IMR-90 (cell line): ENCODE measurements at regions not wholly inside any gene's neighbourhood (a gene's known extent, or its start where the extent isn't known, plus 50 kb on each side); places are given as distances from the start of the nearest gene placed in this dataset.

Experiments
- ATAC-seq: fragments of 200-7000 bp; cut with Tn5 transposase; 2 replicates; pipeline ENCODE4 v1.9.1; 2020; ENCODE audit warnings: low read depth, mild to moderate bottlenecking, moderate library complexity
- BruUV-seq: library from RNA; stranded (reverse); fragments of 400-500 nt; replicated peaks from 2 replicates; lab custom pipeline; 2021; lab: Mats Ljungman, UMichigan
- CTCF ChIA-PET: fragments of 300-600 bp; formaldehyde crosslinking; extraction: SDS; loops from one replicate; lab custom pipeline; 2021; ENCODE audit warnings: antibody characterized with exemption; lab: Yijun Ruan, JAX
- POLR2A ChIA-PET: fragments of 300-600 bp; sonication (Branson Sonifier 250); formaldehyde crosslinking; loops from one replicate; lab custom pipeline; 2022; ENCODE audit warnings: antibody characterized with exemption; ENCODE audit not compliant: unreplicated experiment; lab: Charles Lee
- DNase-seq: peaks from one replicate; pipeline ENCODE4 v3.0.0; 2013
- H2AFZ ChIP-seq: replicated peaks from 2 replicates; pipeline ENCODE3; 2013; ENCODE audit warnings: low read length, mild to moderate bottlenecking; ENCODE audit not compliant: poor library complexity
- H2AK5ac ChIP-seq: 2 replicates; pipeline ENCODE4 v1.6.1; 2013; ENCODE audit warnings: low read depth, low read length, inconsistent platforms
- H2AK9ac ChIP-seq: replicated peaks from 2 replicates; pipeline ENCODE3; 2013; ENCODE audit warnings: mild to moderate bottlenecking, low read depth, low read length, moderate library complexity; ENCODE audit not compliant: poor library complexity
- H2BK120ac ChIP-seq: 2 replicates; pipeline ENCODE4 v1.6.1; 2013; ENCODE audit warnings: low read depth, low read length, inconsistent platforms
- H2BK15ac ChIP-seq: 3 replicates; pipeline ENCODE4 v1.6.1; 2013; ENCODE audit warnings: low read depth, low read length, inconsistent platforms
- H2BK20ac ChIP-seq: 2 replicates; pipeline ENCODE4 v1.6.1; 2013; ENCODE audit warnings: low read depth, mild to moderate bottlenecking, inconsistent platforms, low read length, moderate library complexity
- H2BK5ac ChIP-seq: 2 replicates; pipeline ENCODE4 v1.6.1; 2013; ENCODE audit warnings: mild to moderate bottlenecking, low read depth, low read length, inconsistent platforms; ENCODE audit not compliant: poor library complexity, severe bottlenecking
- H3K14ac ChIP-seq: replicated peaks from 2 replicates; pipeline ENCODE4 v1.6.1; 2013; ENCODE audit warnings: low read depth, low read length, inconsistent platforms
- H3K18ac ChIP-seq: 2 replicates; pipeline ENCODE4 v1.6.1; 2013; ENCODE audit warnings: low read depth, low read length, control low read depth
- H3K23ac ChIP-seq: 2 replicates; pipeline ENCODE4 v1.6.1; 2013; ENCODE audit warnings: low read depth, low read length, inconsistent platforms
- H3K27ac ChIP-seq: 2 replicates; pipeline ENCODE4 v1.5.1; 2013; ENCODE audit warnings: mild to moderate bottlenecking, control low read depth, low read length; ENCODE audit not compliant: insufficient read depth
- H3K27me3 ChIP-seq: 2 replicates; pipeline ENCODE4 v1.6.1; 2013; ENCODE audit warnings: low read length; ENCODE audit not compliant: control insufficient read depth, insufficient read depth
- H3K36me3 ChIP-seq: 2 replicates; pipeline ENCODE4 v1.6.1; 2013; ENCODE audit warnings: low read length, mixed read lengths; ENCODE audit not compliant: control insufficient read depth, insufficient read depth
- H3K4ac ChIP-seq: 2 replicates; pipeline ENCODE4 v1.6.1; 2013; ENCODE audit warnings: low read depth, low read length, inconsistent platforms
- H3K4me1 ChIP-seq: 2 replicates; pipeline ENCODE4 v1.6.1; 2013; ENCODE audit warnings: low read length, mixed read lengths; ENCODE audit not compliant: control insufficient read depth, insufficient read depth
- H3K4me2 ChIP-seq: 2 replicates; pipeline ENCODE4 v1.6.1; 2013; ENCODE audit warnings: low read depth, mild to moderate bottlenecking, control low read depth, low read length, moderate library complexity
- H3K4me3 ChIP-seq: 2 replicates; pipeline ENCODE4 v1.5.1; 2013; ENCODE audit warnings: low read depth, mild to moderate bottlenecking, control low read depth, low read length, moderate library complexity; ENCODE audit not compliant: insufficient read depth
- H3K56ac ChIP-seq: 2 replicates; pipeline ENCODE4 v1.6.1; 2013; ENCODE audit warnings: low read length, inconsistent platforms; ENCODE audit not compliant: insufficient read depth; ENCODE audit errors: extremely low read depth
- H3K79me1 ChIP-seq, 2 experiments: 2 replicates each; pipeline ENCODE4 v1.6.1; 2013; ENCODE audit warnings: low read length in 2 of 2, inconsistent platforms in 1 of 2, low read depth in 1 of 2
- H3K9ac ChIP-seq: 2 replicates; pipeline ENCODE4 v1.6.1; 2013; ENCODE audit warnings: low read depth, low read length, control low read depth
- H3K9me1 ChIP-seq: 2 replicates; pipeline ENCODE4 v1.6.1; 2013; ENCODE audit warnings: low read length, inconsistent platforms; ENCODE audit not compliant: insufficient read depth
- H3K9me3 ChIP-seq: 2 replicates; pipeline ENCODE4 v1.6.1; 2013; ENCODE audit warnings: low read length; ENCODE audit not compliant: control insufficient read depth, insufficient read depth
- H4K20me1 ChIP-seq: 2 replicates; pipeline ENCODE4 v1.6.1; 2013; ENCODE audit warnings: low read length, inconsistent platforms; ENCODE audit not compliant: insufficient read depth
- H4K5ac ChIP-seq: 2 replicates; pipeline ENCODE4 v1.6.1; 2013; ENCODE audit warnings: mild to moderate bottlenecking, low read depth, low read length, control low read depth
- H4K8ac ChIP-seq, 2 experiments: 2 replicates each; pipeline ENCODE4 v1.6.1; 2013; ENCODE audit warnings: low read depth in 2 of 2, low read length in 2 of 2, control low read depth in 1 of 2, inconsistent platforms in 1 of 2
- H4K91ac ChIP-seq: 2 replicates; pipeline ENCODE4 v1.6.1; 2013; ENCODE audit warnings: low read depth, low read length, inconsistent platforms; ENCODE audit not compliant: insufficient read depth
- BHLHE40 ChIP-seq: fragments of 150-350 bp; IDR thresholded peaks from 2 replicates; pipeline ENCODE4 v1.6.1; 2016; ENCODE audit warnings: mild to moderate bottlenecking, low read depth, low read length
- CEBPB ChIP-seq: IDR thresholded peaks from 2 replicates; pipeline ENCODE4 v1.6.1; 2012; ENCODE audit warnings: low read depth, low read length, improper control_type of control experiment
- FOS ChIP-seq: fragments of 150-350 bp; IDR thresholded peaks from 2 replicates; pipeline ENCODE4 v1.6.1; 2016; ENCODE audit warnings: low read depth, low read length
- MAFK ChIP-seq: IDR thresholded peaks from 2 replicates; pipeline ENCODE4 v1.6.1; 2012; ENCODE audit warnings: low read depth, low read length, improper control_type of control experiment
- MAZ ChIP-seq: IDR thresholded peaks from 2 replicates; pipeline ENCODE4 v1.6.1; 2012; ENCODE audit warnings: low read depth, mild to moderate bottlenecking, low read length, improper control_type of control experiment, moderate library complexity, borderline replicate concordance
- MXI1 ChIP-seq: IDR thresholded peaks from 2 replicates; pipeline ENCODE4 v1.6.1; 2012; ENCODE audit warnings: low read depth, mild to moderate bottlenecking, low read length, moderate library complexity, borderline replicate concordance
- POLR2A ChIP-seq: IDR thresholded peaks from 2 replicates; pipeline ENCODE4 v1.6.1; 2012; ENCODE audit warnings: mild to moderate bottlenecking, low read depth, low read length
- RAD21 ChIP-seq: IDR thresholded peaks from 2 replicates; pipeline ENCODE4 v1.6.1; 2012; ENCODE audit warnings: low read length, improper control_type of control experiment
- RCOR1 ChIP-seq: IDR thresholded peaks from 2 replicates; pipeline ENCODE4 v1.6.1; 2012; ENCODE audit warnings: mild to moderate bottlenecking, low read length, improper control_type of control experiment; ENCODE audit not compliant: insufficient replicate concordance
- RFX5 ChIP-seq: IDR thresholded peaks from 2 replicates; pipeline ENCODE4 v1.8.0; 2012; ENCODE audit warnings: low read depth, mild to moderate bottlenecking, low read length, moderate library complexity
- SMC3 ChIP-seq: fragments of 150-350 bp; IDR thresholded peaks from 2 replicates; pipeline ENCODE4 v1.6.1; 2016; ENCODE audit warnings: low read depth, mild to moderate bottlenecking, antibody characterized with exemption, low read length, moderate library complexity
- WGBS, 2 experiments: methylation state at CpG; one replicate each; pipeline versions ENCODE4 v1.1.5 to v1.1.7; 2013; ENCODE audit warnings: missing lambda C conversion rate in 2 of 2; ENCODE audit not compliant: insufficient read length in 1 of 2; ENCODE audit errors: extremely low coverage in 2 of 2; 5-methylcytosine and 5-hydroxymethylcytosine counted together
- dilution Hi-C: fragments of 300-500 bp; cut with HindIII; formaldehyde crosslinking; loops from one replicate; pipeline ENCODE4 v1.14.3; 2018; ENCODE audit warnings: low sequenced_read_pairs; ENCODE audit not compliant: unreplicated experiment
- in situ Hi-C: fragments of 300-500 bp; cut with MboI; formaldehyde crosslinking; loops from 3 replicates; pipeline ENCODE4 v1.14.3; 2019; ENCODE audit warnings: low sequenced_read_pairs, inconsistent platforms, mixed read lengths
- intact Hi-C: fragments of 100-400 bp; cut with micrococcal nuclease; formaldehyde crosslinking; loops from 2 replicates; pipeline ENCODE4 v1.10.0; 2022
- TF ChIP-seq, protein P1 (sequence below): conservative IDR thresholded peaks from 2 replicates; pipeline ENCODE4 v1.5.1; 2012; ENCODE audit warnings: mild to moderate bottlenecking, low read depth, low read length, improper control_type of control experiment
- TF ChIP-seq, protein P2 (sequence below): fragments of 150-350 bp; IDR thresholded peaks from 2 replicates; pipeline ENCODE4 v1.6.1; 2017; ENCODE audit warnings: mild to moderate bottlenecking, antibody characterized with exemption, low read length, low read depth

DNA sequence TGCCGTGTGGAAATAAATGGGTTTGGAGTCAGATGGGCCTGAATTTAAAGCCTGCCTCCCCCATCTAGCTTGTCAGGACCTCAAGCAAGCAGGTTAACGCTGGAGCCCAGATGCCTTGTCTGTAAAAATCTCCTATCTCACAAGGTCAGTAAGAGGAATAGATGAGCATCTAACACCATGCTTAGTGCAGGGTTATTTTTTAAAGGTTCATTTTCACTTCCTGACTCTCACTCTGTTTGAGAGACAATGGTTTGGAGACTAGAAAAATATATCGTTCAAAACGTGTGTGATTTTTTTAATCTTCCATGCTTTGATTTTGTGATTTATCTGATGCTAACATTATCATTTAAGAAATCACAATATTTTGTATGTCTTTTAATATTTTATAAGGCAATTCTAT, 114.0 kb upstream of the TAB2 start:
- Histone ChIP-seq H2BK120ac (no peak overlapping the region), H3K23ac (no peak overlapping the region), H2BK20ac (no peak overlapping the region), H2AFZ (no peak overlapping the region), H3K9ac (no peak overlapping the region), H3K36me3 (no peaks in the 10 kb centered on the region), H2AK5ac (no peak overlapping the region), H3K4me1 (no peaks in the 10 kb centered on the region), H3K56ac (no peak overlapping the region), H3K4ac (no peak overlapping the region), H2AK9ac (no peak overlapping the region), H3K14ac (no peak overlapping the region), H4K91ac (no peak overlapping the region), H2BK5ac (no peak overlapping the region), H2BK15ac (no peak overlapping the region), H3K4me3 (no peak overlapping the region), H4K20me1 (no peaks in the 10 kb centered on the region), H3K27ac (no peak overlapping the region), H3K9me1 (no peaks in the 10 kb centered on the region), H4K8ac (no peak overlapping the region), H3K18ac (no peak overlapping the region), H4K5ac (no peak overlapping the region), H3K27me3 (peaks cover 2% of the 10 kb centered on the region; the same call in 1 of the 2 replicates), H3K79me1 (no peaks in the 10 kb centered on the region), H3K9me3 (peaks cover 5% of the 10 kb centered on the region; the same call in 1 of the 2 replicates), H3K4me2 (no peak overlapping the region)
- dilution Hi-C loops (no loop called here), intact Hi-C loops (no loop called here), in situ Hi-C loops (no loop called here)
- ChIA-PET POLR2A (no interaction called here), CTCF (no interaction called here)
- no TSS peak for BruUV-seq
- no peak for ATAC-seq
- TF ChIP-seq RCOR1 (no peak), BHLHE40 (no peak), RAD21 (no peak), MXI1 (no peak), POLR2A (no peak), CEBPB (no peak), RFX5 (no peak), MAZ (no peak), FOS (no peak), MAFK (no peak), SMC3 (no peak)
- TF ChIP-seq, protein P1, sequence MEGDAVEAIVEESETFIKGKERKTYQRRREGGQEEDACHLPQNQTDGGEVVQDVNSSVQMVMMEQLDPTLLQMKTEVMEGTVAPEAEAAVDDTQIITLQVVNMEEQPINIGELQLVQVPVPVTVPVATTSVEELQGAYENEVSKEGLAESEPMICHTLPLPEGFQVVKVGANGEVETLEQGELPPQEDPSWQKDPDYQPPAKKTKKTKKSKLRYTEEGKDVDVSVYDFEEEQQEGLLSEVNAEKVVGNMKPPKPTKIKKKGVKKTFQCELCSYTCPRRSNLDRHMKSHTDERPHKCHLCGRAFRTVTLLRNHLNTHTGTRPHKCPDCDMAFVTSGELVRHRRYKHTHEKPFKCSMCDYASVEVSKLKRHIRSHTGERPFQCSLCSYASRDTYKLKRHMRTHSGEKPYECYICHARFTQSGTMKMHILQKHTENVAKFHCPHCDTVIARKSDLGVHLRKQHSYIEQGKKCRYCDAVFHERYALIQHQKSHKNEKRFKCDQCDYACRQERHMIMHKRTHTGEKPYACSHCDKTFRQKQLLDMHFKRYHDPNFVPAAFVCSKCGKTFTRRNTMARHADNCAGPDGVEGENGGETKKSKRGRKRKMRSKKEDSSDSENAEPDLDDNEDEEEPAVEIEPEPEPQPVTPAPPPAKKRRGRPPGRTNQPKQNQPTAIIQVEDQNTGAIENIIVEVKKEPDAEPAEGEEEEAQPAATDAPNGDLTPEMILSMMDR, result no peak
- TF ChIP-seq, protein P2, sequence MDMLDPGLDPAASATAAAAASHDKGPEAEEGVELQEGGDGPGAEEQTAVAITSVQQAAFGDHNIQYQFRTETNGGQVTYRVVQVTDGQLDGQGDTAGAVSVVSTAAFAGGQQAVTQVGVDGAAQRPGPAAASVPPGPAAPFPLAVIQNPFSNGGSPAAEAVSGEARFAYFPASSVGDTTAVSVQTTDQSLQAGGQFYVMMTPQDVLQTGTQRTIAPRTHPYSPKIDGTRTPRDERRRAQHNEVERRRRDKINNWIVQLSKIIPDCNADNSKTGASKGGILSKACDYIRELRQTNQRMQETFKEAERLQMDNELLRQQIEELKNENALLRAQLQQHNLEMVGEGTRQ, result no peak
- WGBS, 2 experiments, result no CpG with 5 or more reads among the region's 4 CpGs
- no peak for DNase-seq
